NCI-H2227 (cell line): ENCODE measurements at regions not wholly inside any gene's neighbourhood (a gene's known extent, or its start where the extent isn't known, plus 50 kb on each side); places are given as distances from the start of the nearest gene placed in this dataset.
A peak's percentile ranks its signal among the peaks of the same experiment; 100 is the strongest.

Experiments used
- DNase-seq: peaks from one replicate; lab custom pipeline; 2025; ENCODE audit not compliant: unreplicated experiment; lab: John Stamatoyannopoulos, UW

- DNase-seq = no peak
Measured at GRCh38 chr14:97336179-97336578, 539.0 kb downstream of the VRK1 start.

GRCh38 chr14:97336816-97337215, 539.6 kb downstream of the VRK1 start:
- no peak for DNase-seq

- no peak for DNase-seq
Measured at GRCh38 chr14:97337267-97337666, 540.1 kb downstream of the VRK1 start.

- DNase-seq = no peak
Measured at GRCh38 chr14:97337670-97338069, 540.5 kb downstream of the VRK1 start.

GRCh38 chr14:97344666-97345065, 547.5 kb downstream of the VRK1 start:
- no peak for DNase-seq

- no peak for DNase-seq
Measured at GRCh38 chr14:97346675-97347074, 549.5 kb downstream of the VRK1 start.

- no peak for DNase-seq
Measured at GRCh38 chr14:97349463-97349862, 552.3 kb downstream of the VRK1 start.

GRCh38 chr14:97349946-97350345, 552.8 kb downstream of the VRK1 start:
- DNase-seq = no peak

GRCh38 chr14:97350415-97350814, 553.2 kb downstream of the VRK1 start:
- DNase-seq = no peak

GRCh38 chr14:97350894-97351731, 553.9 kb downstream of the VRK1 start:
- DNase-seq = no peak

- DNase-seq = no peak
Measured at GRCh38 chr14:97353102-97353501, 555.9 kb downstream of the VRK1 start.

GRCh38 chr14:97354119-97354722, 557.0 kb downstream of the VRK1 start:
- no peak for DNase-seq

GRCh38 chr14:97359341-97359740, 562.2 kb downstream of the VRK1 start:
- peak; percentile 11 for DNase-seq

GRCh38 chr14:97361181-97361580, 564.0 kb downstream of the VRK1 start:
- no peak for DNase-seq

- DNase-seq = no peak
Measured at GRCh38 chr14:97361958-97362357, 564.8 kb downstream of the VRK1 start.

GRCh38 chr14:97366400-97366799, 569.2 kb downstream of the VRK1 start:
- DNase-seq = no peak

GRCh38 chr14:97367278-97367677, 570.1 kb downstream of the VRK1 start:
- no peak for DNase-seq

- DNase-seq = no peak
Measured at GRCh38 chr14:97368049-97368448, 570.9 kb downstream of the VRK1 start.

GRCh38 chr14:97368900-97369564, 571.9 kb downstream of the VRK1 start:
- no peak for DNase-seq

- DNase-seq = no peak
Measured at GRCh38 chr14:97369901-97370300, 572.7 kb downstream of the VRK1 start.

GRCh38 chr14:97376310-97376709, 579.1 kb downstream of the VRK1 start:
- DNase-seq = no peak

GRCh38 chr14:97377550-97377949, 580.4 kb downstream of the VRK1 start:
- DNase-seq = no peak
